NCI-H82 (cell line): ENCODE measurements at regions not wholly inside any gene's neighbourhood (a gene's known extent, or its start where the extent isn't known, plus 50 kb on each side); places are given as distances from the start of the nearest gene placed in this dataset.
A peak's percentile ranks its signal among the peaks of the same experiment; 100 is the strongest.

Source experiments
- DNase-seq: peaks from one replicate; lab custom pipeline; 2025; lab: John Stamatoyannopoulos, UW

GRCh38 chr14:85217412-85217811, 312.5 kb upstream of the FLRT2 start:
- DNase-seq, result no peak

- DNase-seq, result no peak
These were observed 311.0 kb upstream of the FLRT2 start for GRCh38 chr14:85218982-85219381.

- DNase-seq, result no peak
These were observed 308.1 kb upstream of the FLRT2 start for GRCh38 chr14:85221832-85222231.

GRCh38 chr14:85222341-85222740, 307.6 kb upstream of the FLRT2 start:
- no peak for DNase-seq

- DNase-seq, result peak; percentile 69
These were observed 306.3 kb upstream of the FLRT2 start for GRCh38 chr14:85223667-85224066.

GRCh38 chr14:85224241-85224640, 305.7 kb upstream of the FLRT2 start:
- DNase-seq, result no peak

- DNase-seq, result no peak
These were observed 296.2 kb upstream of the FLRT2 start for GRCh38 chr14:85233756-85234155.

- DNase-seq, result no peak
These were observed 295.6 kb upstream of the FLRT2 start for GRCh38 chr14:85234156-85235025.

GRCh38 chr14:85235868-85236267, 294.1 kb upstream of the FLRT2 start:
- no peak for DNase-seq

- DNase-seq, result no peak
These were observed 293.6 kb upstream of the FLRT2 start for GRCh38 chr14:85236296-85236695.

GRCh38 chr14:85239791-85240190, 290.2 kb upstream of the FLRT2 start:
- no peak for DNase-seq

- no peak for DNase-seq
These were observed 288.7 kb upstream of the FLRT2 start for GRCh38 chr14:85241022-85241855.

- no peak for DNase-seq
These were observed 287.3 kb upstream of the FLRT2 start for GRCh38 chr14:85242666-85243065.

GRCh38 chr14:85243321-85243720, 286.6 kb upstream of the FLRT2 start:
- no peak for DNase-seq

- no peak for DNase-seq
These were observed 282.9 kb upstream of the FLRT2 start for GRCh38 chr14:85247071-85247470.

GRCh38 chr14:85248881-85249635, 280.9 kb upstream of the FLRT2 start:
- DNase-seq, result no peak

GRCh38 chr14:85250414-85251189, 279.3 kb upstream of the FLRT2 start:
- no peak for DNase-seq

GRCh38 chr14:85252011-85252410, 277.9 kb upstream of the FLRT2 start:
- DNase-seq, result no peak

GRCh38 chr14:85254711-85255110, 275.2 kb upstream of the FLRT2 start:
- DNase-seq, result no peak

GRCh38 chr14:85257287-85257686, 272.7 kb upstream of the FLRT2 start:
- no peak for DNase-seq

GRCh38 chr14:85263916-85264675, 265.8 kb upstream of the FLRT2 start:
- DNase-seq, result no peak
